B cell (primary cell): ENCODE measurements at regions not wholly inside any gene's neighbourhood (a gene's known extent, or its start where the extent isn't known, plus 50 kb on each side); places are given as distances from the start of the nearest gene placed in this dataset.

Source experiments
- ATAC-seq: fragments of 200-7000 bp; cut with Tn5 transposase; one replicate; pipeline ENCODE4 v1.10.0; 2021; ENCODE audit warnings: low read depth, mild to moderate bottlenecking, moderate number of reproducible peaks, moderate library complexity
- CTCF ChIA-PET: fragments of 350-600 bp; sonication (Branson Sonifier 250); formaldehyde crosslinking; loops from one replicate; lab custom pipeline; 2021; ENCODE audit warnings: antibody characterized with exemption, inconsistent platforms; lab: Charles Lee
- POLR2A ChIA-PET: fragments of 350-600 bp; sonication (Branson Sonifier 250); formaldehyde crosslinking; loops from one replicate; lab custom pipeline; 2021; ENCODE audit warnings: antibody characterized with exemption; lab: Charles Lee
- DNase-seq: peaks from one replicate; pipeline ENCODE4 v3.0.0; 2013
- H2AFZ ChIP-seq: 2 replicates; pipeline ENCODE4 v1.6.1; 2012; ENCODE audit warnings: mild to moderate bottlenecking, low read depth, low read length; ENCODE audit not compliant: insufficient read depth, poor library complexity, severe bottlenecking
- H3K27ac ChIP-seq, 2 donors: 1 replicate in 1 of 2; 2 replicates in 1 of 2; pipeline ENCODE4 v1.5.1; 2012 to 2013; ENCODE audit warnings: low read length in 2 of 2, mild to moderate bottlenecking in 2 of 2, moderate library complexity in 1 of 2
- H3K27me3 ChIP-seq, 4 experiments: fragments of 200-600 bp in 1 of 4; sonication (generic) in 1 of 4; replicated peaks in 1 of 4; 1 replicate in 2 of 4; 2 replicates in 2 of 4; pipeline versions ENCODE4 v1.6.1 to v1.7.0; 2013 to 2016; ENCODE audit warnings: low read length in 3 of 4, mild to moderate bottlenecking in 2 of 4, mixed read lengths in 1 of 4, moderate library complexity in 1 of 4; ENCODE audit not compliant: insufficient read depth in 4 of 4, control insufficient read depth in 3 of 4; ENCODE audit errors: control extremely low read depth in 1 of 4
- H3K36me3 ChIP-seq, 2 experiments: replicated peaks in 1 of 2; 1 replicate in 1 of 2; 2 replicates in 1 of 2; pipeline versions ENCODE4 v1.6.1 to v1.7.1; 2013; ENCODE audit warnings: low read length in 1 of 2; ENCODE audit not compliant: insufficient read depth in 2 of 2, control insufficient read depth in 1 of 2; ENCODE audit errors: control extremely low read depth in 1 of 2, extremely low read depth in 1 of 2
- H3K4me1 ChIP-seq, 2 donors: fragments of 200-600 bp in 1 of 2; sonication (generic) in 1 of 2; 1 replicate in 1 of 2; 2 replicates in 1 of 2; pipeline versions ENCODE4 v1.5.1 to v1.6.1; 2013 to 2017; ENCODE audit warnings: low read length in 2 of 2; ENCODE audit not compliant: control insufficient read depth in 2 of 2, insufficient read depth in 2 of 2
- H3K4me2 ChIP-seq: replicated peaks from 2 replicates; pipeline ENCODE3; 2012; ENCODE audit warnings: mild to moderate bottlenecking, low read depth, low read length; ENCODE audit not compliant: poor library complexity, severe bottlenecking
- H3K4me3 ChIP-seq, 5 experiments: fragments of 200-600 bp in 1 of 5; sonication (generic) in 1 of 5; 1 replicate in 3 of 5; 2 replicates in 2 of 5; pipeline versions ENCODE4 v1.5.1 to v1.7.0; 2011 to 2016; ENCODE audit warnings: low read length in 4 of 5, mild to moderate bottlenecking in 4 of 5, low read depth in 2 of 5, control low read depth in 1 of 5, moderate library complexity in 1 of 5; ENCODE audit not compliant: insufficient read depth in 1 of 5; ENCODE audit errors: control extremely low read depth in 1 of 5, extremely low read depth in 1 of 5
- H3K79me2 ChIP-seq: fragments of 200-600 bp; sonication (generic); one replicate; pipeline ENCODE4 v1.6.0; 2016; ENCODE audit warnings: low read length; ENCODE audit not compliant: control insufficient read depth, insufficient read depth
- H3K9ac ChIP-seq: fragments of 200-600 bp; sonication (generic); 2 replicates; pipeline ENCODE4 v1.6.1; 2017; ENCODE audit warnings: mild to moderate bottlenecking, low read length, moderate library complexity
- H3K9me3 ChIP-seq, 3 donors: one replicate each; pipeline versions ENCODE4 v1.6.1 to v1.7.1; 2013; ENCODE audit warnings: low read length in 2 of 3; ENCODE audit not compliant: control insufficient read depth in 2 of 3, insufficient read depth in 1 of 3; ENCODE audit errors: control extremely low read depth in 1 of 3
- H4K20me1 ChIP-seq: 2 replicates; pipeline ENCODE4 v1.6.0; 2012; ENCODE audit warnings: mild to moderate bottlenecking, low read length; ENCODE audit not compliant: insufficient read depth, control insufficient read depth, poor library complexity, severe bottlenecking
- H3K27ac Mint-ChIP-seq: one replicate; pipeline ENCODE4 v1.8.0; 2021; ENCODE audit warnings: mixed read lengths
- H3K27me3 Mint-ChIP-seq: one replicate; pipeline ENCODE4 v1.8.0; 2021; ENCODE audit warnings: mixed read lengths
- H3K4me1 Mint-ChIP-seq: one replicate; pipeline ENCODE4 v1.8.0; 2021; ENCODE audit warnings: mixed read lengths
- H3K4me3 Mint-ChIP-seq: one replicate; pipeline ENCODE4 v1.8.0; 2021; ENCODE audit warnings: mixed read lengths
- H3K9me3 Mint-ChIP-seq: one replicate; pipeline ENCODE4 v1.8.0; 2022; ENCODE audit warnings: mixed read lengths; ENCODE audit not compliant: insufficient read depth
- EZH2 ChIP-seq: IDR thresholded peaks from 2 replicates; pipeline ENCODE4 v1.6.1; 2012; ENCODE audit warnings: borderline replicate concordance, low read depth, mild to moderate bottlenecking, moderate library complexity, low read length; ENCODE audit not compliant: insufficient read depth, poor library complexity, severe bottlenecking
- WGBS: methylation state at CpG from one replicate; pipeline ENCODE4 v1.1.5; 2013; ENCODE audit warnings: missing lambda C conversion rate; ENCODE audit not compliant: insufficient coverage; 5-methylcytosine and 5-hydroxymethylcytosine counted together
- intact Hi-C: fragments of 100-400 bp; cut with micrococcal nuclease; formaldehyde crosslinking; loops from one replicate; pipeline ENCODE4 v1.10.0; 2022
- TF ChIP-seq, protein P1 (sequence below): fragments of 200-600 bp; IDR thresholded peaks from one replicate; pipeline ENCODE4 v1.8.0; 2022; ENCODE audit warnings: antibody characterized with exemption, mild to moderate bottlenecking

DNA sequence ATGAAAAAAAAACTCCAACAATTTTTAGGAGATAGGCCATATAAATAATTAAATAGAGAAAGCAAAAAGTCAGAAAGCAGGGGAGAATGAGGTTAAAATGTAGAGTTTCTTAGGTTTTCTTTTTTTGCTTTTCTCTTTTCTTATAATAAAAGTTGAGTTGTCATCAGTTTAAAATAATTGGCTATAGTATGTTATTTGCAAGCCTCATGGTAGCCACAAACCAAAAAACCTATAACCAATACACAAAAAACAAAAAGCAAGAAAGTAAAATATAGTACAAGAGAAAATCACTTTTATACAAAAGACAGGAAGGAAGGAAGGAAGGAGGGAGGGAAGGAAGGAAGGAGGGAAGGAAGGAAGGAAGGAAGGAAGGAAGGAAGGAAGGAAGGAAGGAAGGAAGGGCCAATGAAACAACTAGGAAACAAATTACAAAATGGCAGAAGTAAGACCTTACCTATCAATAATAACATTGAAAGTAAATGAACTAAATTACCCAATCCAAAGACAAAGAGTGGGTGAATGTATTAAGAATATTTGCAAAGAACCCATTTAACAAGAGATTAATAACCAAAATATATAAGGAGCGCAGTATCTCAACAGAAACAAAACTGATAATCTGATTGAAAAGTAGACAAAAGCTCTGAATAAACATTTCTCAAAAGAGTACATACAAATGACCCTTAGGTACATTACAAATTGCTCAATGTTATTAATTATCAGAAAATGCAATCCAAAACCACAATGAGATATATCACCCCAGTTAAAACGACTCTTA is 541.3 kb upstream of the LRRTM4 start:
- no peaks in the 10 kb centered on the region for H3K79me2 ChIP-seq
- CTCF ChIA-PET: interaction anchor here (0.6 kb wide), 1 partner anchor 60 kb away, joined by 3 read pairs; no protein-coding TSS in a partner anchor
- no peak overlapping the region for H3K4me3 Mint-ChIP-seq
- peaks cover 0 to 11% (median 0%) of the 10 kb centered on the region in 3 donors for H3K9me3 ChIP-seq
- H3K36me3 ChIP-seq: no peaks in the 10 kb centered on the region
- no peaks in the 10 kb centered on the region for H3K4me1 Mint-ChIP-seq
- no peaks in the 10 kb centered on the region for H4K20me1 ChIP-seq
- no CpG with 5 or more reads among the region's 2 CpGs for WGBS
- peaks cover 2% of the 10 kb centered on the region for H3K9me3 Mint-ChIP-seq
- DNase-seq: no peak
- no peak overlapping the region for H3K9ac ChIP-seq
- no peaks in the 10 kb centered on the region for H3K27me3 ChIP-seq
- H3K27ac Mint-ChIP-seq: no peak overlapping the region
- no peak for ATAC-seq
- intact Hi-C loops: no loop called here
- no peaks in the 10 kb centered on the region for H3K4me1 ChIP-seq
- H3K4me3 ChIP-seq: no peak overlapping the region
- no peak overlapping the region for H3K27ac ChIP-seq
- H3K4me2 ChIP-seq: no peak overlapping the region
- no peak overlapping the region for H2AFZ ChIP-seq
- TF ChIP-seq, protein P1, sequence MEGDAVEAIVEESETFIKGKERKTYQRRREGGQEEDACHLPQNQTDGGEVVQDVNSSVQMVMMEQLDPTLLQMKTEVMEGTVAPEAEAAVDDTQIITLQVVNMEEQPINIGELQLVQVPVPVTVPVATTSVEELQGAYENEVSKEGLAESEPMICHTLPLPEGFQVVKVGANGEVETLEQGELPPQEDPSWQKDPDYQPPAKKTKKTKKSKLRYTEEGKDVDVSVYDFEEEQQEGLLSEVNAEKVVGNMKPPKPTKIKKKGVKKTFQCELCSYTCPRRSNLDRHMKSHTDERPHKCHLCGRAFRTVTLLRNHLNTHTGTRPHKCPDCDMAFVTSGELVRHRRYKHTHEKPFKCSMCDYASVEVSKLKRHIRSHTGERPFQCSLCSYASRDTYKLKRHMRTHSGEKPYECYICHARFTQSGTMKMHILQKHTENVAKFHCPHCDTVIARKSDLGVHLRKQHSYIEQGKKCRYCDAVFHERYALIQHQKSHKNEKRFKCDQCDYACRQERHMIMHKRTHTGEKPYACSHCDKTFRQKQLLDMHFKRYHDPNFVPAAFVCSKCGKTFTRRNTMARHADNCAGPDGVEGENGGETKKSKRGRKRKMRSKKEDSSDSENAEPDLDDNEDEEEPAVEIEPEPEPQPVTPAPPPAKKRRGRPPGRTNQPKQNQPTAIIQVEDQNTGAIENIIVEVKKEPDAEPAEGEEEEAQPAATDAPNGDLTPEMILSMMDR: no peak
- no peak for TF ChIP-seq EZH2
- POLR2A ChIA-PET: no interaction called here
- H3K27me3 Mint-ChIP-seq: no peaks in the 10 kb centered on the region

DNA sequence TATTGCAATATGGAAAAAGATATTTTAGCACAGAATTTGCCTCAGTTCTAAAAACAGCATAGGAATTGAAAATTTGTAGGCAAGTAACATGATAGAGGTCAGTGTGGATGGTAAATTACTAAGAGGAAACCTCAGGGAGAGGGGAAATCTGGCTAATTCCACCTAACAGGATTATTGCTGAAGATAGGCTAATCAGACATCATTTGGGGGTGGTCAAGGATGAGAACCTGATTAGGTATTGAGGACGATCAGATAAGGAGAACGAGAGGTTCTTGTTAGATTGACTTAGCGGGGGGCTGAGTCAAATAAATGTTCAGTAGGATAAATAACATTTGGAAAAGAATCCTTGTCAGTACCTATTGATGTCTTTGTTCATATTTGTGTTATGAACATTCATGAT is 543.2 kb upstream of the LRRTM4 start:
- no peaks in the 10 kb centered on the region for H3K4me1 Mint-ChIP-seq
- Histone ChIP-seq H3K9ac (no peak overlapping the region), H2AFZ (no peak overlapping the region), H3K4me3 (no peak overlapping the region), H3K4me1 (no peaks in the 10 kb centered on the region), H3K27ac (no peak overlapping the region), H3K36me3 (no peaks in the 10 kb centered on the region), H3K79me2 (no peaks in the 10 kb centered on the region), H3K4me2 (no peak overlapping the region), H3K27me3 (no peaks in the 10 kb centered on the region), H3K9me3 (peaks cover 0 to 5% (median 0%) of the 10 kb centered on the region in 3 donors), H4K20me1 (no peaks in the 10 kb centered on the region)
- H3K9me3 Mint-ChIP-seq: no peaks in the 10 kb centered on the region
- no peak for TF ChIP-seq EZH2
- TF ChIP-seq, protein P1: no peak
- DNase-seq: no peak
- no peak for ATAC-seq
- no peak overlapping the region for H3K27ac Mint-ChIP-seq
- H3K27me3 Mint-ChIP-seq: no peaks in the 10 kb centered on the region
- CTCF ChIA-PET: no interaction called here
- intact Hi-C loops: no loop called here
- WGBS: 90% methylated on average over 2 of the region's 3 CpGs
- POLR2A ChIA-PET: no interaction called here
- H3K4me3 Mint-ChIP-seq: no peak overlapping the region
